Osteocyte (in vitro differentiated cells): ENCODE measurements at regions not wholly inside any gene's neighbourhood (a gene's known extent, or its start where the extent isn't known, plus 50 kb on each side); places are given as distances from the start of the nearest gene placed in this dataset.

Experiments
- DNase-seq: peaks from one replicate; pipeline ENCODE4 v3.0.0; 2021; ENCODE audit warnings: mixed read lengths; ENCODE audit not compliant: unreplicated experiment; ENCODE audit errors: extremely low spot score
- H3K27ac Mint-ChIP-seq: one replicate; pipeline ENCODE4 v1.8.0; 2021; ENCODE audit warnings: mild to moderate bottlenecking, mixed read lengths; ENCODE audit not compliant: unreplicated experiment
- H3K27me3 Mint-ChIP-seq: one replicate; pipeline ENCODE4 v1.8.0; 2021; ENCODE audit warnings: mixed read lengths; ENCODE audit not compliant: unreplicated experiment
- H3K36me3 Mint-ChIP-seq: one replicate; pipeline ENCODE4 v1.8.0; 2021; ENCODE audit warnings: mixed read lengths; ENCODE audit not compliant: unreplicated experiment
- H3K4me1 Mint-ChIP-seq: one replicate; pipeline ENCODE4 v1.8.0; 2021; ENCODE audit warnings: mixed read lengths; ENCODE audit not compliant: unreplicated experiment
- H3K4me3 Mint-ChIP-seq: one replicate; pipeline ENCODE4 v1.8.0; 2021; ENCODE audit warnings: mild to moderate bottlenecking, moderate library complexity, mixed read lengths; ENCODE audit not compliant: unreplicated experiment
- H3K9me3 Mint-ChIP-seq: one replicate; pipeline ENCODE4 v1.8.0; 2021; ENCODE audit warnings: mixed read lengths; ENCODE audit not compliant: unreplicated experiment
- CTCF ChIP-seq: fragments of 200-600 bp; sonication (generic); IDR thresholded peaks from 2 replicates; pipeline ENCODE4 v1.5.0; 2021; ENCODE audit warnings: antibody characterized with exemption, mild to moderate bottlenecking, moderate library complexity

- Mint-ChIP-seq H3K36me3 (no peaks in the 10 kb centered on the region), H3K4me3 (no peak overlapping the region), H3K27me3 (no peaks in the 10 kb centered on the region), H3K27ac (no peak overlapping the region), H3K4me1 (no peaks in the 10 kb centered on the region), H3K9me3 (peaks cover 50% of the 10 kb centered on the region)
- DNase-seq = no peak
- no peak for TF ChIP-seq CTCF
Measured at GRCh38 chr1:5297180-5297885, 642.9 kb downstream of the AJAP1 start.

- Mint-ChIP-seq H3K27me3 (no peaks in the 10 kb centered on the region), H3K4me1 (no peaks in the 10 kb centered on the region), H3K27ac (no peak overlapping the region), H3K4me3 (no peak overlapping the region), H3K36me3 (no peaks in the 10 kb centered on the region), H3K9me3 (peaks cover 44% of the 10 kb centered on the region)
- no peak for DNase-seq
- TF ChIP-seq CTCF = no peak
Measured at GRCh38 chr1:5296557-5297179, 642.3 kb downstream of the AJAP1 start.

GRCh38 chr1:5296095-5296494 lies 641.7 kb downstream of the AJAP1 start:
- no peak for TF ChIP-seq CTCF
- peaks cover 41% of the 10 kb centered on the region for H3K9me3 Mint-ChIP-seq
- no peaks in the 10 kb centered on the region for H3K4me1 Mint-ChIP-seq
- no peaks in the 10 kb centered on the region for H3K27me3 Mint-ChIP-seq
- DNase-seq = no peak
- H3K27ac Mint-ChIP-seq = no peak overlapping the region
- H3K36me3 Mint-ChIP-seq = no peaks in the 10 kb centered on the region
- H3K4me3 Mint-ChIP-seq = no peak overlapping the region

GRCh38 chr1:5291889-5292288 lies 637.5 kb downstream of the AJAP1 start:
- peaks cover 23% of the 10 kb centered on the region for H3K9me3 Mint-ChIP-seq
- no peak for DNase-seq
- H3K36me3 Mint-ChIP-seq = no peaks in the 10 kb centered on the region
- no peaks in the 10 kb centered on the region for H3K4me1 Mint-ChIP-seq
- no peak overlapping the region for H3K27ac Mint-ChIP-seq
- no peaks in the 10 kb centered on the region for H3K27me3 Mint-ChIP-seq
- no peak overlapping the region for H3K4me3 Mint-ChIP-seq
- no peak for TF ChIP-seq CTCF
